NCI-H146 (cell line): ENCODE measurements at regions not wholly inside any gene's neighbourhood (a gene's known extent, or its start where the extent isn't known, plus 50 kb on each side); places are given as distances from the start of the nearest gene placed in this dataset.
A peak's percentile ranks its signal among the peaks of the same experiment; 100 is the strongest.

Source experiments
- DNase-seq: peaks from one replicate; lab custom pipeline; 2025; lab: John Stamatoyannopoulos, UW

DNA sequence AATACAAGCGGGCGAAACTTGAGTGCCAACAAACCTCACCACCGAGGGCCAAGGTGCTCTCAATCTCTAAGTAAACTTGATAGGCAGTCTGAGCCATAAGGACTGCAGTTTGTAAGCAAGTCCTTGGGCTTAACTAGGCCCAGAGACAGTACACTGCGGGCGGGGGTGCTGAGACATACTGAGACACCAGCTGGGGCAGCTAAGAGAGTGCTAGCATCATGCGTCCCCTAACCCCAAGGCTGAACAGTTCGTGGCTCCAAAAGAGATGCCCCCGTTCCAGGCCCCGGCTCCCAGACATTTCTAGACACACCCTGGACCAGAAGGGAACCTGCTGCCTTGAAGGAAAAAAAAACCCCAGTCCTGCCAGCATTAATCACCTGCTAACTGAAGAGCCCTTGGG lies 126.8 kb upstream of the PRDX4 start:
- no peak for DNase-seq

DNA sequence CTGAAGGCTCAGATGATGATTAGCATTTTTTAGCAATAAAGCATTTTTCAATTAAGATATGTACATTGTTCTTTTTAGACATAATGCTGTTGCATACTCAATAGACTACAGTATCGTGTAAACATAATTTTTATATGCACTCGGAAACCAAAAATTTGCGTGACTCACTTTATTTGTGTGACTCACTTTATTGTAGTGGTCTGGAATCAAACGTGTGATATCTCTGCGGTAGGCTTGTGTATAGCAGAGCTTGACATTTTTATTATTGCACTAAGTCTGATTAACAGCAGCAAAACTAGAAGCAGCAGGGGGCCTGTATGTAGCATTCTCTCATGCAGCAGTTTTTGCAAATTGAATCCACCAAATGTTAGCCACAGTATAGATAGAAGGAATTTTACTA lies 119.1 kb upstream of the PRDX4 start:
- no peak for DNase-seq

DNA sequence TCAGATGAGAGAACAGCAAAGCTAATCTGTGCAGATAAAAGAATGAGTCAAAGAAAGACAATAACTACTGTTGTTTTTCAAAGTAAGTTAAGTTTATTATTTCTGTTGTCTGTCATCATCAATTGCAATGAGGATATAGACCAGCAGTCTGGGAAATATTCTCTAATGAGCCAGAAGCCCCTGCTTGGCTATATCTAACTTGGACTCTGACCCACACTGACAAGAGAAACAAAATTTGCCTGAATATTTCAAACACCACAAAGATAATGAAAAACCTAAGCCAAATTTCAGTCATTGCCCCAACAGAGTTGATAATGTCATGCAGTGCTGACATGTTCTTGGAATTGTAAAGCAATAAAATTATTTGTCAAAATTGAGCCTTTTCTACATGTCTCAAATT lies 115.0 kb upstream of the PRDX4 start:
- no peak for DNase-seq

DNA sequence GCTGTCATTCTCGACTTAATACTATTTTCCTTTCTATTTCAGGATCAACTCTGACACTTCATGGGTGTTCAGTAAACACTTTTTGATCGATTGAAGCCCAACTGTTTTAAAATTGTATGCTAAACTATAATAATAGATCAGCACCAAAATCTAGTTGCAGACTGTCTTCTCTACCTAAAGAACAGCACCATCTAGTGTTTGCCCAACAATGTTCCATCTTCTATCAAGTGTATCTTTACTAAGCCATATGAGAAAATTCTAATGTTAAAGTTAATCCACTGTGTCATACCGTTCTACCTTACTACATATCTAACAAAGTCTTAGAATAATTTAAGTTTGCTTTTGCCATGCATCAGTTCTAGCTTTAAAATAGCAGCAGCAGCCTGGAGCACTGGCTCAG lies 113.0 kb upstream of the PRDX4 start:
- peak; percentile 51 for DNase-seq

DNA sequence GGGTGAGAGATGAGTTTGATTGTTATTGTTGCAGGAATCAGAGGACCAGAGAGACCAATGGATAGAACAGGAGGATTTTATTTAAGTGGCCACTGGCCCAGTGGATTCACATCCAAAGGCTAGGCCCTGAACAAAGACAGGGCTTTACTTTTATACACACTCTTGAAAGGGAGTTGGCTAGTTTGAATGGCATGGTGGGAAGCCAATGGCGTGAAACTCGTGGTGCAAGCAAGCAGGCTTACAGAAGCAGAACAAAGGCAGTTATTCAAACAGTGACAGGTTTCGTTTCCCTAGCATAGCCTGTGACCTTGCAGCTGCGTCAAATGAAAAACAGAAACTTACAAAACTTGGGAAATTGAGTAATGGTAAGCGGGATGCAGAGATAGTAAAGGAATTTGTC lies 110.2 kb upstream of the PRDX4 start:
- no peak for DNase-seq

DNA sequence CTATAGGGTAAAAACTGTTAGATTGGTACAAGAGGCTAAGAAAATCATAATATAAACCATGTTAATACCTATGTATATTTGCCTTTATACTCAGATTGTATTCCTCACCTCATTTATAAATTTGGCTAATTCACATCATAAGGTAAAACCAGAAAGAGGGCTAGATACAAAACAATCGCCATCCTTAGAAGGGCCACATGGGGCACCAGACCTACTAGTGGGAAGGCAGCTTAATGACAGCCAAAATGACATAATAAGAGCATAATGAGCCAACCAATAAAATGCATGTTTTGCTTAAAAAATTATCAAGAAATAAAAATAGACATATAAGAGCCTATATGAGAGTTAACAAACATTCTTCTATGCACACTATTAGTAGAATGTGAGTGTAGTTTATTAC lies 107.3 kb upstream of the PRDX4 start:
- DNase-seq = no peak

DNA sequence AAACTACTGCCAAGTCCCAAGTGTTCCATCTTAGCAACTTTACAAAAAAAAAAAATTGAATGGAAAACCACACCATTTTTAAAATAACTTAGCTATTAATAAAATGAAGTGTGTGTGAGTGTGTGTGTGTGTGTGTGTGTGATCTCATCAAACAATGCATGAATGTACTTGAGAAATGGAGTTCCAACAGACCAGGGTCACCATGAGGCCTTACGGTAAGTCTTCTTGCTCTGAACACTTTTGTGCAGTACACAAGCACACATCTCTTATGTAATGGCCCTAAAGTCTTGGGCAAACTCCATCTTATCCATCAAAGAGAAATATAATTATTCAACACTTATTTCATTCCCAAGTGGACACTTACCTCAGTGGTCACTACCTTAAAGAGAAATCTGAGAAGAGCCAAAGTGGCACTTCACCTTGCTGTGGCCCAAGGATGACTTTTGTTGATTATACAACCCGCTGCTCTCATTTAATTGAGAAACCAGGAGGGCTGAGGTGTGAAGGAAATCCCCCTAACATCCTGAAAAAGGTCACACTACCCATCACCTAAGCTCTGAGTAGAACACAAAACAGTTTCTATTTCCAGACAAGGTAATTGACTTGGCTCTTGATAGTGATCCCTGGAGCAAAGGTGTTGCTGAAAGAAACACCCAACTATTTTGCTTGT lies 96.5 kb upstream of the PRDX4 start:
- no peak for DNase-seq

DNA sequence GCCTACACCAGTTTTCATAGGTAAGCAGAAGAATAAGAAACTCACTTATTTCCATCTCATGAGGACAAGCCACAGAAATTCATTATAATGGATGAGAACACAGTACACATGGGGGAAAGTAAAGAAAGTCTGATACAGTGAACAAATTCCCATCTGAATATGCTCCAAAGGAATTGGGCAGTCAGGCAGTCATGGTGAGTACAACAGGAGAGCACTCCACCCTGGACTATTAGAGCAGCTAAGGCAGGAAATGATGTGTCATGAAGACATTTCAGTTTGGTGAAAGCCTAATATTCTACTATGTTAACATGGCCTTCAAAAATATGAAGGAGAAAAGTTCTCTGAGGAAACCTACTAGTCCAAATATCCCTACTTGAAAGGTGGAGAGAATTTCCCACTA lies 92.0 kb upstream of the PRDX4 start:
- no peak for DNase-seq

DNA sequence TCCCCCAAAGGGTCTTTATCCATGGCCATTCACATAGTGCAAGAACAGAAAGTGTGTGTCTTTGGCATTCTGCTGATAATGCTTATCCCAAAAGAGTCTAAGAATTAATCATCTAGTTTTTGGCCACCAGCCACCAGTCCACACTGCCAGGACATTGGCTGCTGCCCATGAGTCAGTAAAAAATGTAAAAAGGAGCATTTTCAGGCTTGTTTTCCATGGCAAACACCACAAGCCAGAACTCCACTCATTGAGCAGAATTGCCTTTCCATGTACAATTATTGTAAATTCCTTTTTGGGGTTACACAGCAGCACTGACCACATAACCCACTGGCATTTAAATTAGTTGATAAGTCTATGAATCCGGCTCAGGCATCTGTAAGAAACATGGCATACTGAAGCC lies 89.2 kb upstream of the PRDX4 start:
- no peak for DNase-seq

DNA sequence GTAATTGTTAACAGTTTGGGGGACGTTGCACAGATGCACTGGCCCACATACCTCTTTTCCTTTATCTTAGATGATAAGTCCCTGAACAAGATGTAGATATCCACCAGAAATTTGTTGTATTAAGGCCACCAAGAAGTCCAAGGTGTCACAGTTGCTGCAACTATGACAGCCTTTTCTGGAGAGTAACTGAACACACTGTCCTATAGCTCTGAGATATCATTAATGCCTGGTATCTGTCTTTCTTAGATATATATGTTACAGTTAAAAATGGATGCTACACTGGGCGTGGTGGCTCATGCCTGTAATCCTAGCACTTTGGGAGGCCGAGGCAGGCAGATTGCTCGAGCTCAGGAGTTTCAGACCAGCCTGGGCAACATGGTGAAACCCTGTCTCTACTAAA lies 77.8 kb upstream of the PRDX4 start:
- no peak for DNase-seq

DNA sequence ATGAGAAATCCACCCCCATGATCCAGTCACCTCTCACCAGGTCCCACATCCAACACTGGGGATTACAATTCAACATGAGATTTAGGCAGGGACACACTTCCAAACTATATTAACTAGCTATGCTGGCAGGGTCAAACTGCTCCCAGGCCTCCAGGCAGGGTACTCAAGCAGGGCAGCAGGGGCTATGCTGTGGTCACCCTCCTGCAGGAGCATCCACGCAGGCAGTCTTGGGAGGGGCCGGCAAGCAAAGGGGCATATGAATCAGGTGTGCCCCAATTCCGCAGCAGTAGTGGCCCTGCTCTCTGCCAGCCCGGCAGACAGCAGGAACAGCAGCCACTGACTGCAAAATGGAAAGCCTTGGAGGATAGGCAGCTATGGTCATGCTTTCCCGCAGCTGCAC lies 74.6 kb upstream of the PRDX4 start:
- no peak for DNase-seq

DNA sequence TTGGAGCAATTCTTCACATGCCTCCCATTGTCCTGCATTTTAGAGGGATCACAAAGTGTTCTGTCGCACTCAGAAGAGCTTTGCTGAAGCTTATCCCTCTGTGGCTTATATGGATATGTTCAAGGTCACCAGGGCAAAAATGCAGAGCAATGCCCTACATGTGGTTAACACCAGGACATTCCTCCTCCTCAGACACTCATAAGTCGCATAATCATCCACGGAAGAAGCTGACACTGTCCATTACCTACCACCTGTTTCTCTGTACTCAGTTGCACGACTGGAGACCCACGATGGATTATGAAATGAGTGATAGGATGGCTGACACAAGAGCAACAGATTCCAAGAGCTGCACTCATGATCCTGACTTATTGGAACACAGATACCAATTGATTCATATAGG lies 68.7 kb upstream of the PRDX4 start:
- no peak for DNase-seq

DNA sequence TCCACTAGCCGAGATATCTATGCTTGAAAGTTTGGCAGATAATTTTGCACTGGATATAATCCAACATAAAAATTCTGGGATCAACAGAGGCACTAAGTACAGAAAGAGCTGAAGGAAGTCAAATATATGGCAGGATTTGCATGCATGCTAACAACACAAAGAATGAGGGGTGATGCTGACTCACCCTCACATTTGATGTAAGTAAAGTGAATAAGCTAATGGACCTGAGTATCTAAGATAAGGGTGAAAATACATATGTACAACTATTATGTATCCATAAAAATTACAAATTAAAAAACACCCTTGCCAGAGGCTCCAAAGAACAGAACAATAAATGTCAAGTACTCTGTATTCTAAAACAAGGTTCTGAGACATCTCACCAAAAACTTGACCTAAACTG lies 63.8 kb upstream of the PRDX4 start:
- DNase-seq = no peak

DNA sequence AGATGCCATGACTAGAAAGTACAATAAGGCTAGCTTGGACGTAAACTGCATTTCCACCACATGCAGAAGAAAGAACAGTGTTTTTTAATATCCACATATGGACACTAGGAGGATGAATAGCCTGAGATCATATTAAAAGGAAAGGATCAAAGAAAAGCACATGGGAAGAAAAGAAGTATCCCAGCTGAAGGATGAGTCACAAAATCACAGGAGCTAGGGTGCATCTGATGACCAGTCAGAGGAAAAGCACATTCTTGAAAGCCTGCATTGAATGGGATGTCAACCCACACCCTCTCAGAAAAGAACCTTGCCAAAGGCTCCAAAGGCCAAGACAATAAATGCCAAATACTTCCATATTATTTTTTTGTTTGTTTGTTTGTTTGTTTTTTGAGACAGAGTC lies 56.8 kb upstream of the PRDX4 start:
- DNase-seq = no peak

DNA sequence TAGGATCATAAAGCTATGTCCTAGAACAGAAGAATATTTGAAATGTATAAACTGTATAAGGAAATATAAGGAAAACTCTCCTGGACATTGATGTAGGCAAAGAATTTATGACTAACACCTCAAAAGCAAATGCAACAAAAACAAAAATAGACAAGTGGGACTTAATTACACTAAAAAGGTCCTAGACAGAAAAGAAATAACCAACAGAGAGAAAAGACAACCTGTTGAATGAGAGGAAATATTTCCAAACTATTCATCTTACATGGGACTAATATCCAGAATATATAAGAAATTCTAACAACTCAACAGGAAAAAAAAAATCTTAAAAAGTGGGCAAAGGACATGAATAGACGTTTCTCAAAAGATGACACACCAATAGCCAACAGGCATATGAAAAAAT lies 54.4 kb upstream of the PRDX4 start:
- DNase-seq = no peak

DNA sequence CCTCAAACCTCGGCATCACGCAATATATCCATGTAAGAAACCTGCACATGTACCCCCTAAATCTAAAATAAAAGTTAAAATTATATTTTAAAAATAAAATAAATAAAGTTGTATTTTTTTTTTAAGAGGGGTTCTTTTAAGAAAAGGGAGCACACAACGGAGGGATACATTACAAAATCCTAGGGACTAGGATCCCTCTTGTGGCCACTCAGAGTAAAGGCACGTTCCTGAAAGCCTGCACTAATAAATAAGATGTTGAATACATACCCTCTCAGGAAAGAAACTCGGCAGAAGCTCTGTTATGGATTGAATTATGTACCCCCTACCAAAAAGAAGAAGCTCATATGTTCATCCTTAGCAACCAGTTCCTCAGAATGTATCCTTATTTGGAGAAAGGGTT lies 50.9 kb upstream of the PRDX4 start:
- peak; percentile 10 for DNase-seq
